ENCODE measurements at regions not wholly inside any gene's neighbourhood (a gene's known extent, or its start where the extent isn't known, plus 50 kb on each side); places are given as distances from the start of the nearest gene placed in this dataset.

- DNase-seq (ENCODE audit: low read depth), result no peak
Measured at GRCh38 chrX:40167850-40168479, 70.2 kb upstream of the BCOR start.

DNA sequence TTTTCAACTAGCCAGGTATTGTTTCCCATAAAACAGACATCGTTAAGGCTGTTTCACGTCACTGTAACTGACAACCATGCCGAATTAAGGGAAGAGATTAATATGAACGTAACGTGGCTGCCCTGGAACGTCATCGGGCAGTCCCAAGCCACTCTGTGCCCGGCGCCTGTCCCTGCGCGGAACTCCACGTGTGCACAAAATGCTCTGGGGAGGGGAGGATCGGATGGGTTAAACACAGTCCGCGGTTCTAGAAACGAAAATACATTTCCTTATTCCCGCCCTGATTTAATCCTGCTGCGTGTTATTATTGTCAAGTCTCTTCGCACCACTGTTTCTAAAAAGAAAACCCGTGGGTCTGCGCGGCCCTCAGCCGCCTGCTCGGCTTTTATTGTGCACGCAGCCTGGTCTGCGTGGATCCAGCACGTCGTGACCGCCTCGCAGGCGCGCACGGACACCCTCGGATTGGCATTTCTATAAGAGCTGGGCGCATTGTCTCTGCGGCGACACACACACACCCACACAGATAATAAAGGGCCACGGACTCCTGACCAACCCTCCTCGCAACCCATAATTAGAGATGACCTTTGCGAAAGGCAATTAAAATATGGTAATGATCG lies 69.6 kb upstream of the BCOR start:
- DNase-seq (ENCODE audit: low read depth), result no peak

- DNase-seq (ENCODE audit: low read depth), result no peak
Measured at GRCh38 chrX:40166582-40166981, 68.8 kb upstream of the BCOR start.

DNA sequence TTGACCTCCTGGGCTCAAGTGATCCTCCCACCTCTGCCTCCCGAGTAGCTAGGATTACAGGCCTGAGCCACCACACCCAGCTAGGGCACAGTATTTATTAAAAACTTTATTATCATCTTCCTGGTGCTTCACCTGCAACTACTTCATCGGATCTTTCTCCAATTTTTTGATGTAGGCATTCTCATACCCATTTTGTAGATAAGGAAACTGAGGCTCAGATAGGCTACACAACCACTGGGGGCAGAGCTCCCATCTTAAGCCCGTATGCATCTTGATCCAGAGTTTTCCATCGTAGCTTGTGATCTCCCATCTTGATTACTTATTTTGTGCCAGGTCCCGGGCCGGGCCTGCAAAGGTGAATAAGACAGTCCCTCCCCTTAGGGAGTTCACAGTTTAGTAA lies 68.1 kb upstream of the BCOR start:
- no peak for DNase-seq (ENCODE audit: low read depth)

DNA sequence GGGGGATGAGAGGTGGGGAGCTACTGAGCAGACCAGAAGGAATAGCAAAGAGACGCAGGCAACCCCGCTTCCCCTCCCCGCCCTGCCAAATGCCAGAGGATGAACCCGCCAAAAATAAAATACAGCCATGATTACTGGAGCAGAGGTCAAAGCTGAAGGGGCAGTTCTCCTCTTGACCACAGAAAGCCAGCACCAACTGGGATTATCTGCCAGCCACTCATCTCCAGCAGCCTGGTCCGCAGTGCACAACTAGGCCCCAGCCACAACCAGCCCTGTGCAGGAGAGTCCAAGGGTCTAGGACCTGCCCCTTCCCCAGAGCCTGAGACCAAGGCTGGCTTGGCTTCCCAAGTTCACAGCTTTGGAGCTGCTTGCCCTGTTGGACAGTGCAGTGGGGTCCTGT lies 67.4 kb upstream of the BCOR start:
- no peak for DNase-seq (ENCODE audit: low read depth)

- DNase-seq (ENCODE audit: low read depth), result no peak
Measured at GRCh38 chrX:40164751-40165150, 67.0 kb upstream of the BCOR start.

- no peak for DNase-seq (ENCODE audit: low read depth)
Measured at GRCh38 chrX:40158036-40158706, 60.4 kb upstream of the BCOR start.

GRCh38 chrX:40157228-40158035 lies 59.7 kb upstream of the BCOR start:
- DNase-seq (ENCODE audit: low read depth), result no peak

GRCh38 chrX:40156470-40157227 lies 58.9 kb upstream of the BCOR start:
- no peak for DNase-seq (ENCODE audit: low read depth)

DNA sequence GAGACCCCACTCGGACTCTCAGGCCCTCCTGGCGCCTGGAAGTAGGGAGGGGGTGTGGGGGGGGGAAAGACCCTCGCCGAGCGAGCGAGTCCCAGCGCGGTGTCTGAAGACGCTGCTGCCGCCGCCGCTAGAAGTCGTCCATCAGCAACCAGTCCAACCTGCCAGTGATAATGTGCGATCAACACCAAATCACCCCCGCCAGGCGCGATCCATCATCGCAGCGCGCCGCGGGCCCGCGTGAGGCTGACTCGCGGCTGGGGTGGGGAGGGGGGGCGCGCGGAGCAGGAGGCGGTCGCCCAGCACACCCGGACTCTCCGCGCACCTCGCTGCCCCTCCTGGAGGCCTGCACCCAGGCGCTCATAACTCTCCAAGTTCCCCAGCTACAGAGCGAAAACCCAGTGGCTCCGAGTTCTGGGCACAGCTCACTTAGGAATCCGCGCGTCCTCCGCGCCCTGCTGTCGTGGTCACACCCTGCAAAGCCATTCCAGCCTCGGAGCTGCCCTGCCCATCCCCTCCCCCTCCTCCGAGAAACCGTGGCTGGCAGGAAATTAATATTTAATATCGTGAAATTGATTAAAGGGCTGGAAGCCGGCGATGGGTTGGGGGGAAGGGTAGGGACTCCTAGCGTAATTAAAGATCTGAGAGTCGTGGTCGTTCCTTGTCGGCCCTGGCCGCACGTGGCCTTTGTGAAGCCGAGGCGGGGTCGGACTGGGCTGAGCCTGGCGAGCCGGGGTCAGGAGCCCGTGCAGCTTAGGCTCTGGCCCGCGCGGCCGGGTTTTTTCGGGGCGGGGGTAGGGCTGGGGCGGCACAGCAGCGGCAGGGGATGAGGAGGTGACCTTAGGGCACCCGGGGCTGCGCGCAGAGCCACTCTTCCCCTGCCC lies 58.1 kb upstream of the BCOR start:
- DNase-seq (ENCODE audit: low read depth), result no peak

DNA sequence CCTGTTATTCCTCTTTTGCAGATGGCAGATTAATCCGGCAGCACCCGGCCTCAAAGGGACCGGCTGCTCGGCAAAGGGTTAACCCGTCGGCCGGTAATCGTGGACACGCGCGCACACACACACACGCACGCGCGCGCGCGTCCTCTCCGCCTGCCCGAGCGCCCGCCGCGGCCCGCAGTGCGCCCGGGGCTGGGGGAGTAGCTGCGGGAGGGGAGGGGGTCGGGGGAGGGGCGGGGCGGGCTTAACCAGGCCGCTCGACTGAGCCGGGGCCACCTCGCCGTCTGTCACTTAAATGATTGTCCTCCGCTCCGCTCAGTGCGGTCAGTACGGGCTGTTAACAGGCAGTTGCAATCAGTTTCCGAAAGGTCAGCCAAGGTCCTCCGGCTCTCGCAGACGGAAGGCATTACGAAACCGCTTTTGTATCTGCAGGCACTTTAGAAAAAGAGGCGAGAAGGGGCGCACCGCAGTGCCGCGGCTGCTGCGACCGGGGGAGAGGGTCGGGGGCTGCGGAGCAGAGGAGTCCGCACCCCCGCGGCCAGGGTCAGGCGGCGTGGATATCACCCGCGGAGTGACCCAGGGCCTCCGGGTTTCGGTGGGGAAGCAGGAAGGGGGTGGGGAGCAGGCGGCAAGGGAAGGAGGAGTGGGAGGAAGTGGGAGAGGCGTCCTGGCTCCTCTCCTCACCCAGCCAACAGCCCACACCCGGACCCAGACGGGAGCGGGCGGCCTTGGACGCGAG lies 57.3 kb upstream of the BCOR start:
- no peak for DNase-seq (ENCODE audit: low read depth)

DNA sequence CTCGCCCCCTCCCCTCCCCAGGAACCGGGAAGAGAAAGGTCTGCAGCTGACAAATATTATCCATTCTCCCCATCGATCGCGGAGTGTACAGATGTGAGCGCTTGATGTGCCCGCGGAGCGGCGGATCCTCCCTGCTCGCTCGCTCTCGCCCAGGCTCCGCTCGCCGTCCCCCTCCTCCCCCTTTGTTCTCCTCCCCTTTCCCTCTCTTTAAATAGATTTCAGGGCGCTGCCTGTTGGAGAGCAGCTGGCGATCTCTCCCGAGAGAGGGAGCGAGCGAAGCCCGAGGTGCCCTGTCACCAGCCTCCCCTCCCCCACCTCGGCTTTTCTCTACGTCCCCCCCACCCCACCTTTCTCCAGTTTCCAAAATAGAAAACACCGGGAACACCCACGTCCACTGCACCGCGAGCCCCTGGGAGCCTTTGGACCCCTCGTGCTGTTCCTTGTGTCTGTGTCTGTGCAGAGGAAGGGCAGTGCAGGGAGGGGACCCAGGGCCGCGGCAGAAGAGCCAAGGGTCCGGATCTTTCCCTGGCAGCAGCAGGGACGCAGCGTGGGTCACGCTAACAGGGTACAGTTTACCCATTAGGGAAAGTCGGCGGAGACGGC lies 56.6 kb upstream of the BCOR start:
- no peak for DNase-seq (ENCODE audit: low read depth)

GRCh38 chrX:40153345-40154249 lies 55.8 kb upstream of the BCOR start:
- no peak for DNase-seq (ENCODE audit: low read depth)

GRCh38 chrX:40152741-40153344 lies 55.1 kb upstream of the BCOR start:
- DNase-seq (ENCODE audit: low read depth), result no peak

- DNase-seq (ENCODE audit: low read depth), result no peak
Measured at GRCh38 chrX:40152173-40152711, 54.5 kb upstream of the BCOR start.

DNA sequence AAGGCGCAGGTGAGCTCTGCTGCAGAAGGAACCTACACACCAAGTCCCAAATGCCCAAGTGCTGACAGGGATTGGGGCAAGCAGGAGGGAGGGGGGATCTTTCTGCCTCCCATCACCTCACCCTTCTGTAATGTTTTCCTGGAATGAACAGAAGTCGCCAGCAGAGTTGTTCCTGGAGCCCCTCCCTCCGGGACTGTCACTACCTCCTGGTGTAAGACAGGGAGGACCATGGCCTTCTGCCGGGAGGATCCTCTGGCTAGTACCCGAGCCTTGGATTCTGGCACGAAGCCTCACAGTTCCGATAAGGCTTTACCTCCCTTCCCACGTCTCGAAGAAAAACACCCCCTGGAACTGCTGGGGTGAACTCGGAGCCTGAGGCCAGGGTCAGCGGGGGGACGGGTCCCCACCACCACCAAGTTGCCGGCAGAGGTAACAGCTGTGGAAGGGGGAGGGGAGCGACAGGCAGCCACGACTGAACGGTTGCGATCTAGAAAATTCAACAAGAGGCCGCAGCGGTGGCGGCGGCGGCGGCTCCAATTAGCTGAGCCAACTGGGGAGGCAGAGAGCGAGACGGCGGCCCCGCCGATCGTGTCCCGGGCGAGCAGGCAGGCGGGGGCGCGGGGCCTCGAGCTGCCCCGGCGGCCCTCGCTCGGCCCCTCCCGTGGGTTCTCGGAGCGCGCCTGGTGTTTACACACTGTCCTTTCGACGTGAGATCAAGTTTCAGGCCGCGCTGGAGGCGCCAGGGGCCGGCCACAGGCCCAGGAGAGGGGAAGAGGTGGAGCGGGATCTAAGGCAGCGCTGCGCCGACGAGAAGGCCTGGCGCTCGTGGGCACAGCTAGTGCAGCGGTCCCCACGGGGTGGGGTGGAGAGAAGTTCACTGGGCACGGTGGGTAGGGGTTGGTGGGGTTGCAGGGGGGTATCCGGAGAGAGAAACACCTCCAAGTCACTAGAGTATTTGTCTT lies 53.7 kb upstream of the BCOR start:
- DNase-seq (ENCODE audit: low read depth), result no peak

DNA sequence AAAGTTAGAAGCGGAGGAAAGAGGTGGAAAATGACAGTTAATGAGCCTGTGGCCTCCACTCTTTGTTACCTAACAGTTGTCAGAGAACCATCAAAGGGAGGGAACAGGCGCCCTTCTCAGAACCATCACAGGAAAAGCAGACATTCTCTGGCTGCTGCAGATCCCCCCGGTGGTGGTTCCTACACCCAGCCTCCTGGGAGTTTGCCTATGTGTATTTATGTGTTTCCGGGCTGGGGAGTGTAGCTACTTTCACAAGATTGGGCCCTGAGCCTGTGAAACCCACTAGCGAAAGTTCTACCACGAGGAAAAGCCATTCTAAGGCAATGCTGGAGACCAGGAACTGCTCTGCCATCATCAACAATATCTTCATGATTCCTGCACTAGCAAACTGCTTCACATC lies 52.7 kb upstream of the BCOR start:
- no peak for DNase-seq (ENCODE audit: low read depth)

All from stimulated activated CD8-positive, alpha-beta memory T cell treated with anti-CD3 and anti-CD28 coated beads, Interleukin-15, amount 100 ng/mL, for 24 hours (primary cell).